ENCODE measurements at regions not wholly inside any gene's neighbourhood (a gene's known extent, or its start where the extent isn't known, plus 50 kb on each side); places are given as distances from the start of the nearest gene placed in this dataset.

GRCh38 chr2:38159191-38159590, 83.2 kb upstream of the CYP1B1 start:
- no peak overlapping the region for H3K4me3 Mint-ChIP-seq
- no peak overlapping the region for H3K27ac Mint-ChIP-seq
- H3K36me3 Mint-ChIP-seq = no peaks in the 10 kb centered on the region
- no peaks in the 10 kb centered on the region for H3K9me3 Mint-ChIP-seq
- H3K4me1 Mint-ChIP-seq = no peaks in the 10 kb centered on the region
- no peak for DNase-seq
- H3K27me3 Mint-ChIP-seq (ENCODE audit: low read depth in 3 of 3) = peaks cover 4 to 13% (median 6%) of the 10 kb centered on the region in 3 donors

GRCh38 chr2:38158378-38159118, 82.6 kb upstream of the CYP1B1 start:
- peaks cover 3 to 10% (median 6%) of the 10 kb centered on the region in 3 donors for H3K27me3 Mint-ChIP-seq (ENCODE audit: low read depth in 3 of 3)

GRCh38 chr2:38156436-38156835, 80.5 kb upstream of the CYP1B1 start:
- Mint-ChIP-seq H3K9me3 (peaks cover 0 to 3% (median 0%) of the 10 kb centered on the region in 6 donors), H3K4me3 (no peak overlapping the region), H3K4me1 (no peaks in the 10 kb centered on the region), H3K27ac (no peak overlapping the region), H3K27me3 (ENCODE audit: low read depth in 3 of 3) (peaks cover 2 to 13% (median 7%) of the 10 kb centered on the region in 3 donors), H3K36me3 (no peaks in the 10 kb centered on the region)
- DNase-seq = no peak

More at GRCh38 chr2:38158378-38159118, 82.6 kb upstream of the CYP1B1 start:
- H3K36me3 Mint-ChIP-seq = no peaks in the 10 kb centered on the region
- H3K27ac Mint-ChIP-seq = no peak overlapping the region
- H3K9me3 Mint-ChIP-seq = peaks cover 0 to 2% (median 0%) of the 10 kb centered on the region in 6 donors
- H3K4me1 Mint-ChIP-seq = no peaks in the 10 kb centered on the region
- no peak overlapping the region for H3K4me3 Mint-ChIP-seq
- DNase-seq = no peak

GRCh38 chr2:38155015-38155414, 79.1 kb upstream of the CYP1B1 start:
- Mint-ChIP-seq H3K36me3 (no peaks in the 10 kb centered on the region), H3K4me3 (no peak overlapping the region), H3K27me3 (ENCODE audit: low read depth in 3 of 3) (peaks cover 2 to 11% (median 7%) of the 10 kb centered on the region in 3 donors), H3K4me1 (no peaks in the 10 kb centered on the region), H3K9me3 (peaks cover 0 to 3% (median 0%) of the 10 kb centered on the region in 6 donors), H3K27ac (no peak overlapping the region)
- no peak for DNase-seq

- Mint-ChIP-seq H3K27ac (no peak overlapping the region), H3K4me3 (no peak overlapping the region), H3K9me3 (peaks cover 0 to 3% (median 0%) of the 10 kb centered on the region in 6 donors), H3K4me1 (no peaks in the 10 kb centered on the region), H3K36me3 (no peaks in the 10 kb centered on the region), H3K27me3 (ENCODE audit: low read depth in 3 of 3) (peaks cover 2 to 11% (median 7%) of the 10 kb centered on the region in 3 donors)
- no peak for DNase-seq
Observed at GRCh38 chr2:38154395-38154794, 78.4 kb upstream of the CYP1B1 start.

- peaks cover 0 to 3% (median 0%) of the 10 kb centered on the region in 6 donors for H3K9me3 Mint-ChIP-seq
- DNase-seq = no peak
- no peaks in the 10 kb centered on the region for H3K36me3 Mint-ChIP-seq
- no peaks in the 10 kb centered on the region for H3K4me1 Mint-ChIP-seq
- no peak overlapping the region for H3K27ac Mint-ChIP-seq
- H3K4me3 Mint-ChIP-seq = no peak overlapping the region
- peaks cover 0 to 11% (median 7%) of the 10 kb centered on the region in 3 donors for H3K27me3 Mint-ChIP-seq (ENCODE audit: low read depth in 3 of 3)
Observed at GRCh38 chr2:38153476-38154135, 77.7 kb upstream of the CYP1B1 start.

GRCh38 chr2:38152913-38153312, 77.0 kb upstream of the CYP1B1 start:
- Mint-ChIP-seq H3K27me3 (ENCODE audit: low read depth in 3 of 3) (peaks cover 0 to 11% (median 6%) of the 10 kb centered on the region in 3 donors), H3K9me3 (peaks cover 0 to 3% (median 0%) of the 10 kb centered on the region in 6 donors), H3K27ac (no peak overlapping the region), H3K36me3 (no peaks in the 10 kb centered on the region), H3K4me1 (no peaks in the 10 kb centered on the region), H3K4me3 (no peak overlapping the region)
- DNase-seq = no peak

GRCh38 chr2:38152035-38152434, 76.1 kb upstream of the CYP1B1 start:
- H3K4me3 Mint-ChIP-seq = no peak overlapping the region
- no peaks in the 10 kb centered on the region for H3K36me3 Mint-ChIP-seq
- H3K27me3 Mint-ChIP-seq (ENCODE audit: low read depth in 3 of 3) = peaks cover 0 to 11% (median 5%) of the 10 kb centered on the region in 3 donors
- H3K9me3 Mint-ChIP-seq = peaks cover 0 to 3% (median 0%) of the 10 kb centered on the region in 6 donors
- H3K4me1 Mint-ChIP-seq = peaks cover 0 to 2% of the 10 kb centered on the region in 2 donors
- no peak overlapping the region for H3K27ac Mint-ChIP-seq
- no peak for DNase-seq

GRCh38 chr2:38149531-38149930, 73.6 kb upstream of the CYP1B1 start:
- peaks cover 0 to 9% of the 10 kb centered on the region in 2 donors for H3K4me1 Mint-ChIP-seq
- no peak overlapping the region for H3K4me3 Mint-ChIP-seq
- H3K36me3 Mint-ChIP-seq = no peaks in the 10 kb centered on the region
- H3K9me3 Mint-ChIP-seq = peaks cover 0 to 3% (median 0%) of the 10 kb centered on the region in 6 donors
- peaks cover 0 to 6% (median 3%) of the 10 kb centered on the region in 3 donors for H3K27me3 Mint-ChIP-seq (ENCODE audit: low read depth in 3 of 3)
- DNase-seq = no peak
- H3K27ac Mint-ChIP-seq = no peak overlapping the region

GRCh38 chr2:38148501-38148900, 72.5 kb upstream of the CYP1B1 start:
- Mint-ChIP-seq H3K4me3 (no peak overlapping the region), H3K27me3 (ENCODE audit: low read depth in 3 of 3) (peaks cover 0 to 6% (median 3%) of the 10 kb centered on the region in 3 donors), H3K4me1 (peaks cover 0 to 9% of the 10 kb centered on the region in 2 donors), H3K36me3 (no peaks in the 10 kb centered on the region), H3K27ac (no peak overlapping the region), H3K9me3 (peaks cover 0 to under 1% (median 0%) of the 10 kb centered on the region in 6 donors)
- no peak for DNase-seq

GRCh38 chr2:38147333-38148121, 71.6 kb upstream of the CYP1B1 start:
- no peak overlapping the region for H3K27ac Mint-ChIP-seq
- no peak overlapping the region for H3K4me3 Mint-ChIP-seq
- H3K36me3 Mint-ChIP-seq = no peaks in the 10 kb centered on the region
- DNase-seq = no peak
- H3K9me3 Mint-ChIP-seq = no peaks in the 10 kb centered on the region
- H3K27me3 Mint-ChIP-seq (ENCODE audit: low read depth in 3 of 3) = peaks cover 0 to 6% (median 5%) of the 10 kb centered on the region in 3 donors
- H3K4me1 Mint-ChIP-seq = peaks cover 0 to 9% of the 10 kb centered on the region in 2 donors

GRCh38 chr2:38146907-38147307, 71.0 kb upstream of the CYP1B1 start:
- peak overlapping the region in 1 of 5 donors; percentile 10 for H3K4me3 Mint-ChIP-seq
- DNase-seq = no peak
- peaks cover 0 to 2% (median 2%) of the 10 kb centered on the region in 3 donors for H3K27me3 Mint-ChIP-seq (ENCODE audit: low read depth in 3 of 3)
- H3K27ac Mint-ChIP-seq = no peak overlapping the region
- H3K36me3 Mint-ChIP-seq = no peaks in the 10 kb centered on the region
- H3K9me3 Mint-ChIP-seq = peaks cover 0 to 1% (median 0%) of the 10 kb centered on the region in 6 donors
- H3K4me1 Mint-ChIP-seq = peaks cover 0 to 9% of the 10 kb centered on the region in 2 donors

- Mint-ChIP-seq H3K4me1 (peaks cover 0 to 9% of the 10 kb centered on the region in 2 donors), H3K36me3 (no peaks in the 10 kb centered on the region), H3K27me3 (ENCODE audit: low read depth in 3 of 3) (peaks cover 0 to 2% (median 2%) of the 10 kb centered on the region in 3 donors), H3K27ac (peak overlapping the region in 1 of 6 donors; percentile 6), H3K4me3 (no peak overlapping the region), H3K9me3 (peaks cover 0 to 2% (median 0%) of the 10 kb centered on the region in 6 donors)
- DNase-seq = peak; percentile 9 to 13 (median 12)
Observed at GRCh38 chr2:38146275-38146906, 70.4 kb upstream of the CYP1B1 start.
